Mammary epithelial cell (primary cell): ENCODE measurements at regions not wholly inside any gene's neighbourhood (a gene's known extent, or its start where the extent isn't known, plus 50 kb on each side); places are given as distances from the start of the nearest gene placed in this dataset.

ENCODE experiments used
- EZH2 ChIP-seq: IDR thresholded peaks from 2 replicates; pipeline ENCODE4 v1.6.1; 2012; ENCODE audit warnings: low read length, inconsistent platforms, borderline replicate concordance
- TF ChIP-seq, protein P1 (sequence below), 2 donors: IDR thresholded peaks in 1 of 2; conservative IDR thresholded peaks in 1 of 2; 2 replicates each; pipeline ENCODE4 v1.5.1; 2011 to 2012; ENCODE audit warnings: inconsistent platforms in 2 of 2, low read length in 2 of 2, mild to moderate bottlenecking in 2 of 2, control low read depth in 1 of 2, low read depth in 1 of 2; ENCODE audit not compliant: insufficient read depth in 1 of 2; ENCODE audit errors: extremely low read depth in 1 of 2

DNA sequence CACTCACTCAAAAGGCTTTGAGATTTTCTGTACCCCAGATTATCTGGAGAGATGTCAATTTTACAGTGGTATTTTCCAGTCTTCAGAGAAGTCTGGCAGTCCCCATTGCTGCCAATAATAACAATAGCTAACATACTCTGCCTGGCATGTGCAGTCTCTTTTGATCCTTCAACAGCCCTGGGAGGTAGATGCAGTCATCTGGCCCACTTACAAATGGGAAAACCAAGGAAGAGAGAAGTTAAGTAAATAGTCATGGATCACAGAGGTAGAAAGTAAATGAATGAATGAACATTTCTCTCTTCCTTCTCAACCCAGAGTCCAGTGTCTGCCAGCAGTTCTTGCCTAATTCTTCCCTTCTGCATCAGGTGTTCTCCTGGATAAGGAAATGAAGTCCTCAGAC is 113.0 kb upstream of the EDNRA start:
- TF ChIP-seq, protein P1, sequence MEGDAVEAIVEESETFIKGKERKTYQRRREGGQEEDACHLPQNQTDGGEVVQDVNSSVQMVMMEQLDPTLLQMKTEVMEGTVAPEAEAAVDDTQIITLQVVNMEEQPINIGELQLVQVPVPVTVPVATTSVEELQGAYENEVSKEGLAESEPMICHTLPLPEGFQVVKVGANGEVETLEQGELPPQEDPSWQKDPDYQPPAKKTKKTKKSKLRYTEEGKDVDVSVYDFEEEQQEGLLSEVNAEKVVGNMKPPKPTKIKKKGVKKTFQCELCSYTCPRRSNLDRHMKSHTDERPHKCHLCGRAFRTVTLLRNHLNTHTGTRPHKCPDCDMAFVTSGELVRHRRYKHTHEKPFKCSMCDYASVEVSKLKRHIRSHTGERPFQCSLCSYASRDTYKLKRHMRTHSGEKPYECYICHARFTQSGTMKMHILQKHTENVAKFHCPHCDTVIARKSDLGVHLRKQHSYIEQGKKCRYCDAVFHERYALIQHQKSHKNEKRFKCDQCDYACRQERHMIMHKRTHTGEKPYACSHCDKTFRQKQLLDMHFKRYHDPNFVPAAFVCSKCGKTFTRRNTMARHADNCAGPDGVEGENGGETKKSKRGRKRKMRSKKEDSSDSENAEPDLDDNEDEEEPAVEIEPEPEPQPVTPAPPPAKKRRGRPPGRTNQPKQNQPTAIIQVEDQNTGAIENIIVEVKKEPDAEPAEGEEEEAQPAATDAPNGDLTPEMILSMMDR (conservative IDR thresholded peaks at IDR 0.05 in 1 of 2, IDR thresholded peaks at IDR 0.05 in 1 of 2; ENCODE audit: extremely low read depth in 1 of 2, insufficient read depth in 1 of 2, low read depth in 1 of 2, low read length in 2 of 2): no peak
- TF ChIP-seq EZH2: no peak
